ENCODE measurements at regions not wholly inside any gene's neighbourhood (a gene's known extent, or its start where the extent isn't known, plus 50 kb on each side); places are given as distances from the start of the nearest gene placed in this dataset.

DNA sequence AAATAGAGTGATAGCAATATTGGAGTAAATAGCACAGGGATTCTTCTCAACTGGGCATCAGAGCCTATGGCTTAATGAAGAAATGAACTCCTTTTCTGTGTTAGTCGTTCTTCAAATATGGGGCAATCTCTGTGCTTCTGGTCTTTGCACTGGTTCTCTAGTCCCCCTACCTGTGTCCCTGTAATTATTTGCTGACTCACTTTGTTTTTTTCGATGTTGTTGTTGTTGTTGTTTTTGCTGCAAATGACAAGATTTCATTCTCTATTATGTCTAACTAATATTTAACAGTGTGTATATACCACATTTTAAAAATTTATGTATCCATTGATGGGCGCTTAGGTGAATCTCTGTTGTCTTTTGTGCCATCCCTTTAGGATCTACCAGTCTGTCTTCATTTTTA, 2137.8 kb upstream of the TENM3 start:
- Histone ChIP-seq H3K36me3 (ENCODE audit: control insufficient read depth, insufficient read depth, low read length) (no peaks in the 10 kb centered on the region), H3K4me3 (ENCODE audit: extremely low read depth, insufficient read depth, low read length, poor library complexity, severe bottlenecking) (no peak overlapping the region), H3K9me3 (ENCODE audit: control insufficient read depth, low read length) (no peaks in the 10 kb centered on the region), H3K27ac (ENCODE audit: low read depth, low read length, severe bottlenecking) (no peak overlapping the region), H3K4me1 (ENCODE audit: control insufficient read depth, insufficient read depth, low read length, poor library complexity, severe bottlenecking) (no peaks in the 10 kb centered on the region)
- WGBS, 2 experiments (ENCODE audit: insufficient coverage in 2 of 2) = 80 to 100% methylated on average over 1 to 2 of the region's 3 CpGs

- WGBS, 2 experiments (ENCODE audit: insufficient coverage in 2 of 2) = 100% methylated on average over 2 of the region's 2 CpGs; no CpG with 5 or more reads in 1 of the 2 experiments
- Histone ChIP-seq H3K36me3 (ENCODE audit: control insufficient read depth, insufficient read depth, low read length) (no peaks in the 10 kb centered on the region), H3K27ac (ENCODE audit: low read depth, low read length, severe bottlenecking) (no peak overlapping the region), H3K4me1 (ENCODE audit: control insufficient read depth, insufficient read depth, low read length, poor library complexity, severe bottlenecking) (no peaks in the 10 kb centered on the region), H3K4me3 (ENCODE audit: extremely low read depth, insufficient read depth, low read length, poor library complexity, severe bottlenecking) (no peak overlapping the region), H3K9me3 (ENCODE audit: control insufficient read depth, low read length) (no peaks in the 10 kb centered on the region)
Measured at GRCh38 chr4:180106122-180106521, 2137.1 kb upstream of the TENM3 start.

DNA sequence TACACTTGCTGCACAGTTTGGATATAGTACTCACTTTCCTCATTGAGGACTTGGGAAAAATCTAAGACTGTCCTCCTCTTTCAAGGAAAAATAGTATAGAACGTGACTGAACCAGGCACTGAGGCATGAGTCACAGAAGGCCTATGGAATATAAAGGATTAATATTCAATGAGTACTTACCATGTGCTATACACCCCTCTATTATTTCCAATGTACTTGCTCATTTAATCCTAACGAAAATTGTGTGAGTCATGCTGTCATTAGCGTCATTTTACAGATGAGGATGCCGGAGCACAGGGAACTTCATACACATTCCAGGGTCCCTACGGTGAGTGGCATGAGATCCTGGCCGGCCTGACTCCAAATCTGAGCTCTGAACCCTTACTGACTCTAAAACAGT, 2136.2 kb upstream of the TENM3 start:
- Histone ChIP-seq H3K9me3 (ENCODE audit: control insufficient read depth, low read length) (no peaks in the 10 kb centered on the region), H3K36me3 (ENCODE audit: control insufficient read depth, insufficient read depth, low read length) (no peaks in the 10 kb centered on the region), H3K4me3 (ENCODE audit: extremely low read depth, insufficient read depth, low read length, poor library complexity, severe bottlenecking) (no peak overlapping the region), H3K27ac (ENCODE audit: low read depth, low read length, severe bottlenecking) (no peak overlapping the region), H3K4me1 (ENCODE audit: control insufficient read depth, insufficient read depth, low read length, poor library complexity, severe bottlenecking) (no peaks in the 10 kb centered on the region)
- 89 to 94% methylated on average over 3 to 5 of the region's 6 CpGs for WGBS, 2 experiments (ENCODE audit: insufficient coverage in 2 of 2)

DNA sequence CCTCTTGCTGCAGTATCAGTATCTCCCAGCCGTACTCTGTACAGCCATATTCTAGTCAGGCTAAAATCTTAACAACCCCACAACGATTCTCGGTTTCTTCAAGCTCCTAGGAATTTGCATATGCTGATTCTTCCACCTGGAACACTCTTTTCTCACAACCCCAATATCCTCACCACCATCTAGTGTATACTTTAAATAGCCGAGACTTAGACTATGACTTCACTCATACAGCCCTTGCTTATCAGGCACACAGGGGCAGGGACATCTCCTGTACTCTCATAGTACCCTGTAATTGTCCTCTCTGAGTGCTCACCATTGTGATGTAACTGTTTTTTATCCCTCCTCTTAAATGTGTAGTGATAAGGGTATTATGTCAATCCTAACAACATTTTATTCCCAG, 2126.4 kb upstream of the TENM3 start:
- no peak overlapping the region for H3K4me3 ChIP-seq (ENCODE audit: extremely low read depth, insufficient read depth, low read length, poor library complexity, severe bottlenecking)
- peak overlapping the region; percentile 6 for H3K27ac ChIP-seq (ENCODE audit: low read depth, low read length, severe bottlenecking)
- no peaks in the 10 kb centered on the region for H3K36me3 ChIP-seq (ENCODE audit: control insufficient read depth, insufficient read depth, low read length)
- no peaks in the 10 kb centered on the region for H3K9me3 ChIP-seq (ENCODE audit: control insufficient read depth, low read length)
- H3K4me1 ChIP-seq (ENCODE audit: control insufficient read depth, insufficient read depth, low read length, poor library complexity, severe bottlenecking) = no peaks in the 10 kb centered on the region
- WGBS, 2 experiments (ENCODE audit: insufficient coverage in 2 of 2) = 86 to 96% methylated on average over 3 of the region's 4 CpGs

DNA sequence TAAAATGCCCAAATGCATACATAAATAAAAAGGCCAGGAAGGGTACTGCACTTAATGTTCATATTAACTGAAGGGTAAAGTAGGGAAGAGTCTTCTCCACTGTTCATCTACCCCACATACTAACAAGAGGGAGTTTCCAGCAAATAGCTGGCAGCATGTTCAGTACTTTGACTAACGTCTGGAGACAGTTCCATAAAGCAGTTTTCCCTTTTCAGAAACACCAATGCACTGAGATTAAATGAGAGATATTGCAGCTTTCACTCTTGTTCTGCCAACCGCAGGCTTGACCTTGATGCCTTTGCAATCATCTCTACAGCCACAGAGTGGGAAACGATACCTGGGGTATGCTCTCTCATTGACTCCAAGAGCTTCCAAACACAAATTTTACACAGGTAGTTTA, 2123.1 kb upstream of the TENM3 start:
- H3K4me3 ChIP-seq (ENCODE audit: extremely low read depth, insufficient read depth, low read length, poor library complexity, severe bottlenecking) = no peak overlapping the region
- H3K9me3 ChIP-seq (ENCODE audit: control insufficient read depth, low read length) = no peaks in the 10 kb centered on the region
- H3K36me3 ChIP-seq (ENCODE audit: control insufficient read depth, insufficient read depth, low read length) = no peaks in the 10 kb centered on the region
- WGBS, 2 experiments (ENCODE audit: insufficient coverage in 2 of 2) = 71 to 80% methylated on average over 1 of the region's 3 CpGs
- no peak overlapping the region for H3K27ac ChIP-seq (ENCODE audit: low read depth, low read length, severe bottlenecking)
- no peaks in the 10 kb centered on the region for H3K4me1 ChIP-seq (ENCODE audit: control insufficient read depth, insufficient read depth, low read length, poor library complexity, severe bottlenecking)

GRCh38 chr4:180134091-180134866, 2108.9 kb upstream of the TENM3 start:
- H3K36me3 ChIP-seq (ENCODE audit: control insufficient read depth, insufficient read depth, low read length) = no peaks in the 10 kb centered on the region
- H3K4me1 ChIP-seq (ENCODE audit: control insufficient read depth, insufficient read depth, low read length, poor library complexity, severe bottlenecking) = no peaks in the 10 kb centered on the region
- H3K9me3 ChIP-seq (ENCODE audit: control insufficient read depth, low read length) = no peaks in the 10 kb centered on the region
- WGBS, 2 experiments (ENCODE audit: insufficient coverage in 2 of 2) = 78 to 90% methylated on average over 1 to 2 of the region's 11 CpGs
- H3K27ac ChIP-seq (ENCODE audit: low read depth, low read length, severe bottlenecking) = peak overlapping the region; percentile 4
- H3K4me3 ChIP-seq (ENCODE audit: extremely low read depth, insufficient read depth, low read length, poor library complexity, severe bottlenecking) = no peak overlapping the region

GRCh38 chr4:180141734-180142133, 2101.5 kb upstream of the TENM3 start:
- Histone ChIP-seq H3K36me3 (ENCODE audit: control insufficient read depth, insufficient read depth, low read length) (no peaks in the 10 kb centered on the region), H3K27ac (ENCODE audit: low read depth, low read length, severe bottlenecking) (no peak overlapping the region), H3K9me3 (ENCODE audit: control insufficient read depth, low read length) (no peaks in the 10 kb centered on the region), H3K4me3 (ENCODE audit: extremely low read depth, insufficient read depth, low read length, poor library complexity, severe bottlenecking) (no peak overlapping the region), H3K4me1 (ENCODE audit: control insufficient read depth, insufficient read depth, low read length, poor library complexity, severe bottlenecking) (no peaks in the 10 kb centered on the region)
- WGBS, 2 experiments (ENCODE audit: insufficient coverage in 2 of 2) = no CpG with 5 or more reads among the region's 3 CpGs

DNA sequence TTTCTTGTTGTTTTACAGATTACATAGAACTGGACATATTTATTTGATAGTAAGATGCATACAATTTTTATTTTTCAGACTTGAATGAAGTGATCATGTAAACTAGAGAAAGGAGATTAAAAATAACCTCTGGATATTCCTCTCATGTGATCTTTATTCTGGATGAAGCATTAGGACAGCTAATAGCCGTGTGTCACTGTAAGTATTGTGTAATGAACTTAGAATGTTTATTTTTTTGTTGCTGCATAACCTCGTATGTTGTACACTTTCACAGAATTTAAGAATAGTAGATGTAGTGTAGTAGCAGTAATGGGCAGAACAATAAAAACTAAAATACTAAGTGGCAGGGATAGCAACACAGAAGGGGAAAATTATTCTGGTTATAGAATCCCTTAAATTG, 2094.5 kb upstream of the TENM3 start:
- Histone ChIP-seq H3K9me3 (ENCODE audit: control insufficient read depth, low read length) (no peaks in the 10 kb centered on the region), H3K36me3 (ENCODE audit: control insufficient read depth, insufficient read depth, low read length) (no peaks in the 10 kb centered on the region), H3K4me1 (ENCODE audit: control insufficient read depth, insufficient read depth, low read length, poor library complexity, severe bottlenecking) (peaks cover 4% of the 10 kb centered on the region), H3K27ac (ENCODE audit: low read depth, low read length, severe bottlenecking) (no peak overlapping the region), H3K4me3 (ENCODE audit: extremely low read depth, insufficient read depth, low read length, poor library complexity, severe bottlenecking) (no peak overlapping the region)
- no CpG with 5 or more reads among the region's 2 CpGs for WGBS, 2 experiments (ENCODE audit: insufficient coverage in 2 of 2)

GRCh38 chr4:180150818-180151217, 2092.4 kb upstream of the TENM3 start:
- no peaks in the 10 kb centered on the region for H3K36me3 ChIP-seq (ENCODE audit: control insufficient read depth, insufficient read depth, low read length)

GRCh38 chr4:180152831-180153230, 2090.4 kb upstream of the TENM3 start:
- Histone ChIP-seq H3K27ac (ENCODE audit: low read depth, low read length, severe bottlenecking) (no peak overlapping the region), H3K9me3 (ENCODE audit: control insufficient read depth, low read length) (no peaks in the 10 kb centered on the region), H3K36me3 (ENCODE audit: control insufficient read depth, insufficient read depth, low read length) (no peaks in the 10 kb centered on the region), H3K4me3 (ENCODE audit: extremely low read depth, insufficient read depth, low read length, poor library complexity, severe bottlenecking) (no peak overlapping the region), H3K4me1 (ENCODE audit: control insufficient read depth, insufficient read depth, low read length, poor library complexity, severe bottlenecking) (peaks cover 9% of the 10 kb centered on the region)
- 94 to 100% methylated on average over 1 to 2 of the region's 3 CpGs for WGBS, 2 experiments (ENCODE audit: insufficient coverage in 2 of 2)

More at GRCh38 chr4:180150818-180151217, 2092.4 kb upstream of the TENM3 start:
- Histone ChIP-seq H3K27ac (ENCODE audit: low read depth, low read length, severe bottlenecking) (no peak overlapping the region), H3K4me1 (ENCODE audit: control insufficient read depth, insufficient read depth, low read length, poor library complexity, severe bottlenecking) (peaks cover 9% of the 10 kb centered on the region), H3K9me3 (ENCODE audit: control insufficient read depth, low read length) (no peaks in the 10 kb centered on the region), H3K4me3 (ENCODE audit: extremely low read depth, insufficient read depth, low read length, poor library complexity, severe bottlenecking) (no peak overlapping the region)
- WGBS, 2 experiments (ENCODE audit: insufficient coverage in 2 of 2) = no CpG with 5 or more reads among the region's 3 CpGs

- H3K9me3 ChIP-seq (ENCODE audit: control insufficient read depth, low read length) = no peaks in the 10 kb centered on the region
- 80 to 100% methylated on average over 1 of the region's 5 CpGs for WGBS, 2 experiments (ENCODE audit: insufficient coverage in 2 of 2)
- no peaks in the 10 kb centered on the region for H3K36me3 ChIP-seq (ENCODE audit: control insufficient read depth, insufficient read depth, low read length)
- no peak overlapping the region for H3K4me3 ChIP-seq (ENCODE audit: extremely low read depth, insufficient read depth, low read length, poor library complexity, severe bottlenecking)
- peaks cover 9% of the 10 kb centered on the region for H3K4me1 ChIP-seq (ENCODE audit: control insufficient read depth, insufficient read depth, low read length, poor library complexity, severe bottlenecking)
- H3K27ac ChIP-seq (ENCODE audit: low read depth, low read length, severe bottlenecking) = no peak overlapping the region
Measured at GRCh38 chr4:180153587-180153986, 2089.6 kb upstream of the TENM3 start.

Measured in mesodermal cell (in vitro differentiated cells).